ENCODE measurements at regions not wholly inside any gene's neighbourhood (a gene's known extent, or its start where the extent isn't known, plus 50 kb on each side); places are given as distances from the start of the nearest gene placed in this dataset.

DNA sequence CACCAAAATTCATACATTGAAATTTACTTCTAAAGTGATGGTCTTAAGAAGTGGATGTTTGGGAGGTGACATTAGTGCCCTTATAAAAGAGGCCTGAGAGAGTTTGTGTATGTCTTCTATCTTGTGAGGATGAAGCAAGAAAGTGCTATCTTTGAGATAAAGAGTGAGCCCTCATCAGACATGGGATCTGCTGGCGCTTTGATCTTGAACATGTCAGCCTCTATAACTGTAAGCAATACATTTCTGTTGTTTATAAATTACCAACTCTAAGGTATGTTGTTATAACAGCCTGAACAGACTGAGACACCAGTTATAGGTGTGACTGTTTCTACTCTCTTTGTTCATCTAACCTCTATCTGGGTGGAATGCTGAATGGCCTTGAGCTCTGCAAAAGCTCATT, 54.5 kb upstream of the SETBP1 start:
- DNase-seq, result no peak

DNA sequence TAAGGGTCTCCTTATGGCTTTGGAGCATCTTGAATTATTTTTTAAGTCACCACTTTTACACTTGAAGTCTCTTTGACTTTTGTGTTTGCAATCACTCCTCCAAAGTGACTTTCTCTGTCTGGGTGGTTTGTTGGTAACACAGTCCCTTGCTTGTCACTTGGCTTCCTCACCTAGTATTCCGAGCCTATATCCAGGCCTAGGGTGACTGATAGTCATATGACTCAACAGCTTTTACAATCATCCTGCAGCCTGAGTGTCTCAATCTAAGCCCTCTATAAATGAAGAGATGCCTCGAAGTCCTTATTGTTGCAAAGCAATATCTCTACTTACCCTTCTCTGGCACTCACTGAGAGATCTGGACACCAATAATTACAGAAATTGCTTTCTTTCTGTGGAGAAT, 53.9 kb upstream of the SETBP1 start:
- no peak for DNase-seq

DNA sequence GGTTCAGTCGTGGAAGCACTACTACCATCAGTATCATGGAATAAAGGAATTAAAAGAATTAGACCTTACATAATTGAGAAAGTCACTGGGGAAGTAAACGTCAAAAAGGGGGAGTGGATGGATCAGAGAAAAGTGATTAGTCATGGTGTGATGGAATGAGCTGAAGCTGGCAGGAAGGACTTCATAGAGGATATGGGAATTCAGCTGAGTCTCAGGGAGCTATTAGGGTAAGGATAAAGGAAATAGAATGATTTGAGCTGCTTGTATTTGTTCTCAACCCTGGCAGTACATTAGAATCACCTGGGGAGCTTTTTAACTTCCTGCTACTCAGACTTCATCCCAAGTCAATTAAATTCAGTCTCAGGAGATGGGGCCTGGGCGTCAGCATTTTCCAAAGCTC, 53.4 kb upstream of the SETBP1 start:
- DNase-seq, result no peak

DNA sequence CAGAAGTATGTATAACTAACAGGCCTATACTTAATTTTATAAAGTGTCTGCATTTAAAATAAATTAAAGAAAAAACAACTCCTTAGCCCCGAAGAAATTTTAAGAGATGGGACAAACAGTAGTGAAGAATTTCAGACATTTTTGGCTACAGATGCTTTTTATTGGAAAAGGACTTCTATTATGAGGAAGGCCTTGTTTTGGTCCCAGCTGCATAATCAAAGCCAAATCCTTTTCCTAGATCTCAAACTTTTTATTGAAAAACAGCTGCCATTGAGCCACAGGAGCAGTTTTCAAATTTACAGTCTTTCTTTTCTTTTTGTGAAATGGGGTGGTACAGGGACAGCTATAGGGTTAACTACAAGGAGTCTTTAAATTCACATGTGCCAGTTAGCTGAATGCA, 51.3 kb upstream of the SETBP1 start:
- DNase-seq, result no peak

DNA sequence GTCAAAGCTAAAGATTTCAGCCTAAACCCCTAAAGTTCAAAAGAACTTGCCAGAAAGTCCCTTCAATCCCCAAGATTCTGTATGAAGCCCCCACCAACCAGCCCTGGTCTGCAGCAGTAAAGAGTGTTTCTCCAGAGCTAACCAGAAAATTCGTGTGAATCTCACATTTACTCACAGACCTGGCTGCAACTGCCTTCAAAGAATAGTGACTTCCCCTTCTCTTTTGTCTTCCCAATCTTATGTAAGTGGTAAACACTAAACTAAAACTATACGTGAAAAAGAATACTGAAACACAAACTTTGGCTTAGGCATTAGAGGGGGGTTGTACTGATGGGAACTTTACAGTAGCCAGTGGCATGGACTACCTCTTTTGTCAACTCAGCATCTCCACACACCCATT, 50.6 kb upstream of the SETBP1 start:
- no peak for DNase-seq

All from GDM1 (cell line).